HPDE6-E6E7 (cell line): ENCODE measurements at regions not wholly inside any gene's neighbourhood (a gene's known extent, or its start where the extent isn't known, plus 50 kb on each side); places are given as distances from the start of the nearest gene placed in this dataset.

Experiments used
- DNase-seq: peaks from one replicate; pipeline ENCODE4 v3.0.0; 2011; ENCODE audit warnings: missing footprints; ENCODE audit errors: extremely low spot score

DNA sequence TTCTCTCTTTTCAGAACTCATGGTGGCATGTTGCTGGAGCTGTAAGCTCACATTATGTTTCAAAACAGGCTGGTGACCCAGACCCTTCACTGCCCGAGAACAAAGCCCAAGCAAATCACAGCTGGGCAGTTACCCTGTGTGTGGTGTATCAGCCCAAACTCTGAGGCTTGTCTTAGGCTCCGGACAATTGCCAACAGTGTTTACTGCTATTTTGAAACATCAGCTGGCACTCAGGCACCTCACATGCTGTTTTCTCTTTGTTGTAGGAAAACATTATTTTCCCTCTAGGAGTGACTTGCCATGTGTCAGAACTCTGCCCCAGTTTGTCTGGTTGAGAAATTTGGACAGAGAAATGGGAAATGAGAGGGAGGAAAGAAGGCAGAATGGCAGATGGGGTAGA, 237.6 kb upstream of the APCDD1 start:
- DNase-seq: no peak

GRCh38 chr18:10217211-10217610, 237.2 kb upstream of the APCDD1 start:
- no peak for DNase-seq

DNA sequence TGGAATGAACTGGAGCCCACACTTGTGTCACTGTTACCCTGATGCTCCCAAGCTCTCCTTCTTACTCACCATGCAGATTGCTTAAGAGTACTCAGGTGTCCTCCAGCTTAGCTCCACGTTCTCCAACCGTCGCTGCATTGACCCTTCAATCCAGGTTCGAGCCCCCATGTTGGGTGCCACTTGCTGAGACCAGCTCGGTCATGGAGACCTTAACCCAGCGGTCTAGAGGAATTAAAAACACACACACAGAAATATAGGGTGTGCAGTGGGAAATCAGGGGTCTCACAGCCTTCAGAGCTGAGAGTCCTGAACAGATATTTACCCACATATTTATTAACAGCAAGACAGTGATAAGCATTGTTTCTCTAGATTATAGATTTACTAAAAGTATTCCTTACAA, 229.1 kb upstream of the APCDD1 start:
- no peak for DNase-seq

GRCh38 chr18:10226971-10227370, 227.5 kb upstream of the APCDD1 start:
- no peak for DNase-seq

- DNase-seq: no peak
Measured at GRCh38 chr18:10228326-10228725, 226.1 kb upstream of the APCDD1 start.

DNA sequence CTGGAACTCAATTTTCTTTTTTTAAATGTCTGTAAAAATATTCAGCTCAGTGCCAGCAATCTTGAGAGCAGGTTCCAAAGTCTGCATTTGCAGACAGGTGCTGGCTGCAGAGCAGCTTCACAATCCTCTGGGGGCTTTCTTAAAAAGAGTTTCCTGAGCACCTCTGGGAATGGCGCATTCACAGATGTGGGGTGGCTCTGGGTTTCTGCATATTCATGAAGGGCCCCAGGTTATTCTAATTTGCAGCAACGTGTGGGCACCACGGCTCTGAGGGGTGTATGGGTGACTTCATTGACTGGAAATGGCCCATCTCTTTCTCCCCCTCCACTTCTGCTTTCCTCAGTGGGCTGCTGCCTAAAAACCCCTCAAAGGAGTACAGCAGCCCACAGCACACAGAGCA, 225.0 kb upstream of the APCDD1 start:
- DNase-seq: no peak

- no peak for DNase-seq
Measured at GRCh38 chr18:10230072-10230471, 224.4 kb upstream of the APCDD1 start.

DNA sequence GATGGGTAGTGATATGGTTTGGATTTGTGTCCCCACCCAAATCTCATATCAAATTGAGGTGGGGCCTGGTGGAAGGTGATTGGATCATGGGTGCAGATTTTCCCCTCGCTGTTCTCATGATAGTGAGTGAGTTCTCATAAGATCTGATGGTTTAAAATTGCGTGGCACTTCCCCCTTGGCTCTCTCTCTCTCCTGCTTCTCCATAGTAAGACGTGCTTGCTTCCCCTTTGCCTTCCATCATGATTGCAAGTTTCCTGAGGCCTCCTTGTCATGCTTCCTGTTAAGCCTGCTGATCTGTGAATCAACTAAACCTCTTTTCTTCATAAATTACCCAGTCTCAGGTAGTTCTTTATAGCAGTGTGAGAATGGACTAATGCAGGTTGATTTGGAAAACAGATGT, 223.2 kb upstream of the APCDD1 start:
- DNase-seq: no peak

DNA sequence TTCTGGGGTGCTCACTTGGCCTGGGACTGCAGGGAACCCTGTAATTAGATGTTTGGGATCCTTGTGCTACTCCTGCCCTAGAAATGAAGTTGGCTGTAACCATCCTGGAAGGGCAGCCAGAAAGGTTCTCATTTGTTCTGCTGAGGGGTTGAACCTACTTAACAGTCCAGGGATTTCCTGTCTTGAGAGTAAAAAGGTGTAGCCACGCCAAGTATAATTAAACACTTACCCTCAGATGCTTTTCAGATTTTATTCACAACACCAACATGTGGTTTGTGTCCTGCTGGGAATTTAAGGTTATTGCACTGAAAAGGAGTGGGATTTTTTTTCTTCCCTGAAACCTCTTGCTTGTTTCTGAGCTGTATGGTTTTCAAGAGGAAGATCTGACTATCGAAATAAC, 222.4 kb upstream of the APCDD1 start:
- no peak for DNase-seq

- DNase-seq: no peak
Measured at GRCh38 chr18:10233082-10233875, 221.2 kb upstream of the APCDD1 start.

DNA sequence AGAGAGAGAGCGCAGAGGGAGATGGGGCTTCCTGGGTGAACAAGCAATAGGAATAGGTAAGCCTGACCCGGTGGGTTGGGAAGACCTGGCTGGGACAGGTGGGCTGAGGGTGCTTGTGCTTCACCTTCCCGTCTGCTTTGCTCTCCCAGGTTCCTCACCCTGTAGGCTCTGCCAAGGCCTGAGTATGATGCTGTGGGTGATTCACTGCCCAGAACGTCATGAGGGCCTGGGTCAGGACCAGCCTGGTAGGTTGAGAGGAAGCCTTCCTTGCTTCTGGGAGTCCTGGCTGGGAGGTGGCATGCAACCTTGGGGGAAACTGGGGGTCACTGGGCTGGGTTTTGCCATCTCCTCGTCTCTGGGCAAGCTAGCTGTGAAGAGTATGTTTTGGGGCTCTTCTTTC, 220.2 kb upstream of the APCDD1 start:
- DNase-seq: no peak

- DNase-seq: peak; percentile 15
Measured at GRCh38 chr18:10234912-10235660, 219.3 kb upstream of the APCDD1 start.

DNA sequence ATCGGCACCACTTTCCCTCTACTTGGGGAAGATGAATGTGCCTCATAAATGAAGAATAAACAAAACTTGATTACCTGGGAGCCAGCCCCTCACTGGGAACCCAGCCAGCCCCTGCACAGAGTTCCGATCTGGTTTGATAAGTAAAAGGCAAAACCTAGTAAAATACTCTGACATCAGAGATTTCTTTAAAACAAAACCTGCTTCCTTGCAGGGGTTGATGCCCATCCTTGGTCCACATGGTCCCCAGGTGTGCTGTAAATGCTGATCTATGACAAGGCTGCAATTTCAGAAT, 218.8 kb upstream of the APCDD1 start:
- no peak for DNase-seq

- DNase-seq: no peak
Measured at GRCh38 chr18:10239103-10239502, 215.3 kb upstream of the APCDD1 start.

DNA sequence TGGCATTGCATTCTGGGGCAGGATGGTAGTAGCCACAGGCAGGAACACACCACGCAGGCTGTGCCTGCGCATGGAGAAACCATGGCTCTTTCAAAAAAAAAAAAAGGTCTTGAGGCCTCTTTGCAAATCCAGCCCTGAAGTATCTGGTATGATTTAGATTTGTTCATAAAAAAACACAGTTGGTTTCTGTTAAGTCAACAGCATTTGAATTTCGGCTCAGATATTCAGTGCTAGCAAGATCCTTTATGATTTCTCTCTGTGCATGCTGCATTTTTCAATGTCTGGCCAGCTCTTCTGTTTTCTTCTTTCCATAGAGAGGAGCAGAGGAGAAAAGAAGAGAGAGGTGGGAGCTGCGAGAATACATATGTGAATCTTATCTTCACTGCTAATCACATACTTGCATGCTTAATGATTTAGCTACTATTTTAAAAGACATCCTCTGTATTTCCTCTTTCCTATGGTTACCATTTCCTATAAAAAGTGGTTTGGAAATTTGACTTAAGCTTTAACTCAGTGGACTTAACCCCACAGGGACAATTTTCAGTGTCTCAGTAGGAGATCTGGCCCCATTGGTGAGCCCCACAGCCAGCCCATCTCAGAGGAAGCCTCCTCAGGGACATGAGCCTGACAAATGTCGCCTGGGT, 214.3 kb upstream of the APCDD1 start:
- DNase-seq: no peak

DNA sequence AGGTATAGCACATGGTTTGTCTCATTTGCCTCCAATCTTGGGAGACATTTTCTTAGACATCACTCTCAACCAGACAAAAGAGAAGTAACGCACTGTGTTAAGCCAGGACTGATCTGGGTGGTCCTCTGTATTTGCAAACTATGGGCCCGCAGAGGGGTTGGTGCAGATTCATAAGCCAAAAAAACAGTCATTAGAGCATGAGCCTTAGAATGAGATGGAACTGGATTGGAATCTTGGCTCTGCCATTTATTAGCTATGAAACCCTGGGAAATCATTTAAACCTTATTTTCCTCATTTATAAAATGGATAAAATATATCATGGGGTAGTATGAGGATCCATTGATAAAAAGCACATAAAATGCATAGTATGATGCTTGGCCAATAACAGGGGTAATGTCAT, 213.5 kb upstream of the APCDD1 start:
- no peak for DNase-seq

DNA sequence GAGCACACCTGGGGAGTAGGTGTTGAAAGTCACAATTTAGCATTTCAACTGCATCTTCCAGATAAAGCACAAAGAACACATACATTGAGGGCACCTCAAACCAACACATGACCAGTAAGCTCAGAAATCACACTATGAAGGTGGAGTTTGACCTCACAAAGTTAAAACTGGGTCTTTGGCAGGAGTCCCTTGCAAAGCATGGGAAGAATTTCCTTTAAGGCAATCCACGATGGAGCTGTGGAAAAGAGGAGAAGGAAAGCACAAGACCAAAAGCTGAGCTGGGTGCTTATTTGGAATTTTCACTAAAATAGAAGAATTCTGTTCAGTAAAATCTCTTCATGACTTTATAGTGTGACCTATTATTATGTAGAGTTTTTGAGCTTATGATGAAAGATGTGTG, 212.9 kb upstream of the APCDD1 start:
- no peak for DNase-seq

- no peak for DNase-seq
Measured at GRCh38 chr18:10242936-10243680, 211.3 kb upstream of the APCDD1 start.

GRCh38 chr18:10244341-10244740, 210.1 kb upstream of the APCDD1 start:
- no peak for DNase-seq

DNA sequence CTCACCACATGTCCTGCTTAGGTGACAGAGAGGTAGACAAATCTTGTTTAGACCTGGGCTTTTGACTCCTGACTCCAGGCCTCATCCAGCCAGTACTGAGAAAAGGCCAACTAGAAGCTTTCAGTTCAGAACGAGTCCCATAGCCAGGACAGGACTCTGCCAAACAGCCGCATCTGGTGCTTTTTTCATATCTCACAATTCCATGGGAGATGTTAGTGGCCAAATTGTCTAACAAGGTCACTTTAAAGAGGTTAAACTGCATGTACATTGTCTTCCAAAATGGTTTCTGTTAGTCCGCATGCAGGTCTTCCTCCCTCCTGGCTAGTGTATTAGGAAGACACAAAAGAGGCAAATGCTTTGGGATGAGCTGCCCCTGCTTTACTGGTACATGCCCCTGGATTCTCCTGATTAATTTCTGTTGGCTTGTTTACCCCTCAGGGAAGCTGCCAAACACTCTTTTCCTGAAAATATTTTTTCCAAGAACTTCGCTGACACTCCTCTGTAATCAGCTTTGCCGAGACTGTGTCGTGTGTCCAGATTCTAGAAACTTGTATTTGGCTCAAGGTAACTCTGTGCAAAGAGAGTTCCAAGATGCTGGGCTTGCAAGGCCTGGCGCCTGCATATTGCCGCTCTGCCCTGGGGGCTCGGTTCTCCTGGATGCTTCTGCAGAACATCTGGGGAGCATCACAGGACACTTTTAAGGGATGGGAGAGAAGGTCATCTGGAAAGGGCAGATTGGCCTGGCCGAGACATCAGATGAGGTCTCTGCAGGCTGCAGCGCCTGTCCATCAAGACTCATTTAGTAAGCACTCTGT, 209.2 kb upstream of the APCDD1 start:
- DNase-seq: no peak

DNA sequence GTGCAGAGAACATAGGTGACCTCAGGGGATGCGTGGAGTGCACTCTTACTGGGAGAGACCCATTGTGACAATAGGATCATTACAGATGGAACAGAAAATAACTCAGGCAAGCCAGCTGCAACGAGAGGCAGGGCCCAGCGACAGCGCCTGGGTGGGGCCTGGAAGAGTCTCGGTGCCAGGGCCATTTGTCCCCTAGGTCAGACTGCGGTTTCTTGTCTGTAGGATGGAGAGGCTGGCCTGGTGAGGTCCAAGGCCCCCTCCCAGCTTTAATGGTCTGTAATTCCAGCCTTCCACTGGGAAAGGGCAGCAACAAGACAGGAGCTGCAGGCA, 208.6 kb upstream of the APCDD1 start:
- DNase-seq: no peak
